B cell (primary cell): ENCODE measurements at regions not wholly inside any gene's neighbourhood (a gene's known extent, or its start where the extent isn't known, plus 50 kb on each side); places are given as distances from the start of the nearest gene placed in this dataset.

Experiments used
- ATAC-seq: fragments of 200-7000 bp; cut with Tn5 transposase; one replicate; pipeline ENCODE4 v1.10.0; 2021; ENCODE audit warnings: low read depth, mild to moderate bottlenecking, moderate number of reproducible peaks, moderate library complexity
- CTCF ChIA-PET: fragments of 350-600 bp; sonication (Branson Sonifier 250); formaldehyde crosslinking; loops from one replicate; lab custom pipeline; 2021; ENCODE audit warnings: antibody characterized with exemption, inconsistent platforms; lab: Charles Lee
- POLR2A ChIA-PET: fragments of 350-600 bp; sonication (Branson Sonifier 250); formaldehyde crosslinking; loops from one replicate; lab custom pipeline; 2021; ENCODE audit warnings: antibody characterized with exemption; lab: Charles Lee
- DNase-seq: peaks from one replicate; pipeline ENCODE4 v3.0.0; 2013
- H2AFZ ChIP-seq: 2 replicates; pipeline ENCODE4 v1.6.1; 2012; ENCODE audit warnings: mild to moderate bottlenecking, low read depth, low read length; ENCODE audit not compliant: insufficient read depth, poor library complexity, severe bottlenecking
- H3K27ac ChIP-seq, 2 donors: 1 replicate in 1 of 2; 2 replicates in 1 of 2; pipeline ENCODE4 v1.5.1; 2012 to 2013; ENCODE audit warnings: low read length in 2 of 2, mild to moderate bottlenecking in 2 of 2, moderate library complexity in 1 of 2
- H3K27me3 ChIP-seq, 4 experiments: fragments of 200-600 bp in 1 of 4; sonication (generic) in 1 of 4; replicated peaks in 1 of 4; 1 replicate in 2 of 4; 2 replicates in 2 of 4; pipeline versions ENCODE4 v1.6.1 to v1.7.0; 2013 to 2016; ENCODE audit warnings: low read length in 3 of 4, mild to moderate bottlenecking in 2 of 4, mixed read lengths in 1 of 4, moderate library complexity in 1 of 4; ENCODE audit not compliant: insufficient read depth in 4 of 4, control insufficient read depth in 3 of 4; ENCODE audit errors: control extremely low read depth in 1 of 4
- H3K36me3 ChIP-seq, 2 experiments: replicated peaks in 1 of 2; 1 replicate in 1 of 2; 2 replicates in 1 of 2; pipeline versions ENCODE4 v1.6.1 to v1.7.1; 2013; ENCODE audit warnings: low read length in 1 of 2; ENCODE audit not compliant: insufficient read depth in 2 of 2, control insufficient read depth in 1 of 2; ENCODE audit errors: control extremely low read depth in 1 of 2, extremely low read depth in 1 of 2
- H3K4me1 ChIP-seq, 2 donors: fragments of 200-600 bp in 1 of 2; sonication (generic) in 1 of 2; 1 replicate in 1 of 2; 2 replicates in 1 of 2; pipeline versions ENCODE4 v1.5.1 to v1.6.1; 2013 to 2017; ENCODE audit warnings: low read length in 2 of 2; ENCODE audit not compliant: control insufficient read depth in 2 of 2, insufficient read depth in 2 of 2
- H3K4me2 ChIP-seq: replicated peaks from 2 replicates; pipeline ENCODE3; 2012; ENCODE audit warnings: mild to moderate bottlenecking, low read depth, low read length; ENCODE audit not compliant: poor library complexity, severe bottlenecking
- H3K4me3 ChIP-seq, 5 experiments: fragments of 200-600 bp in 1 of 5; sonication (generic) in 1 of 5; 1 replicate in 3 of 5; 2 replicates in 2 of 5; pipeline versions ENCODE4 v1.5.1 to v1.7.0; 2011 to 2016; ENCODE audit warnings: low read length in 4 of 5, mild to moderate bottlenecking in 4 of 5, low read depth in 2 of 5, control low read depth in 1 of 5, moderate library complexity in 1 of 5; ENCODE audit not compliant: insufficient read depth in 1 of 5; ENCODE audit errors: control extremely low read depth in 1 of 5, extremely low read depth in 1 of 5
- H3K79me2 ChIP-seq: fragments of 200-600 bp; sonication (generic); one replicate; pipeline ENCODE4 v1.6.0; 2016; ENCODE audit warnings: low read length; ENCODE audit not compliant: control insufficient read depth, insufficient read depth
- H3K9ac ChIP-seq: fragments of 200-600 bp; sonication (generic); 2 replicates; pipeline ENCODE4 v1.6.1; 2017; ENCODE audit warnings: mild to moderate bottlenecking, low read length, moderate library complexity
- H3K9me3 ChIP-seq, 3 donors: one replicate each; pipeline versions ENCODE4 v1.6.1 to v1.7.1; 2013; ENCODE audit warnings: low read length in 2 of 3; ENCODE audit not compliant: control insufficient read depth in 2 of 3, insufficient read depth in 1 of 3; ENCODE audit errors: control extremely low read depth in 1 of 3
- H4K20me1 ChIP-seq: 2 replicates; pipeline ENCODE4 v1.6.0; 2012; ENCODE audit warnings: mild to moderate bottlenecking, low read length; ENCODE audit not compliant: insufficient read depth, control insufficient read depth, poor library complexity, severe bottlenecking
- H3K27ac Mint-ChIP-seq: one replicate; pipeline ENCODE4 v1.8.0; 2021; ENCODE audit warnings: mixed read lengths
- H3K27me3 Mint-ChIP-seq: one replicate; pipeline ENCODE4 v1.8.0; 2021; ENCODE audit warnings: mixed read lengths
- H3K4me1 Mint-ChIP-seq: one replicate; pipeline ENCODE4 v1.8.0; 2021; ENCODE audit warnings: mixed read lengths
- H3K4me3 Mint-ChIP-seq: one replicate; pipeline ENCODE4 v1.8.0; 2021; ENCODE audit warnings: mixed read lengths
- H3K9me3 Mint-ChIP-seq: one replicate; pipeline ENCODE4 v1.8.0; 2022; ENCODE audit warnings: mixed read lengths; ENCODE audit not compliant: insufficient read depth
- EZH2 ChIP-seq: IDR thresholded peaks from 2 replicates; pipeline ENCODE4 v1.6.1; 2012; ENCODE audit warnings: borderline replicate concordance, low read depth, mild to moderate bottlenecking, moderate library complexity, low read length; ENCODE audit not compliant: insufficient read depth, poor library complexity, severe bottlenecking
- WGBS: methylation state at CpG from one replicate; pipeline ENCODE4 v1.1.5; 2013; ENCODE audit warnings: missing lambda C conversion rate; ENCODE audit not compliant: insufficient coverage; 5-methylcytosine and 5-hydroxymethylcytosine counted together
- intact Hi-C: fragments of 100-400 bp; cut with micrococcal nuclease; formaldehyde crosslinking; loops from one replicate; pipeline ENCODE4 v1.10.0; 2022
- TF ChIP-seq, protein P1 (sequence below): fragments of 200-600 bp; IDR thresholded peaks from one replicate; pipeline ENCODE4 v1.8.0; 2022; ENCODE audit warnings: antibody characterized with exemption, mild to moderate bottlenecking

- Mint-ChIP-seq H3K27me3 (peaks cover 12% of the 10 kb centered on the region), H3K9me3 (no peaks in the 10 kb centered on the region), H3K4me1 (no peaks in the 10 kb centered on the region), H3K4me3 (no peak overlapping the region), H3K27ac (no peak overlapping the region)
- intact Hi-C loops, result no loop called here
- ATAC-seq, result no peak
- Histone ChIP-seq H3K9ac (no peak overlapping the region), H3K4me3 (no peak overlapping the region), H3K9me3 (no peaks in the 10 kb centered on the region), H3K27me3 (peaks cover 0 to under 1% (median 0%) of the 10 kb centered on the region in 4 experiments), H4K20me1 (no peaks in the 10 kb centered on the region), H3K27ac (no peak overlapping the region), H3K36me3 (no peaks in the 10 kb centered on the region), H3K4me1 (no peaks in the 10 kb centered on the region), H3K4me2 (no peak overlapping the region), H3K79me2 (no peaks in the 10 kb centered on the region), H2AFZ (no peak overlapping the region)
- no peak for DNase-seq
- TF ChIP-seq EZH2, result no peak
- TF ChIP-seq, protein P1, sequence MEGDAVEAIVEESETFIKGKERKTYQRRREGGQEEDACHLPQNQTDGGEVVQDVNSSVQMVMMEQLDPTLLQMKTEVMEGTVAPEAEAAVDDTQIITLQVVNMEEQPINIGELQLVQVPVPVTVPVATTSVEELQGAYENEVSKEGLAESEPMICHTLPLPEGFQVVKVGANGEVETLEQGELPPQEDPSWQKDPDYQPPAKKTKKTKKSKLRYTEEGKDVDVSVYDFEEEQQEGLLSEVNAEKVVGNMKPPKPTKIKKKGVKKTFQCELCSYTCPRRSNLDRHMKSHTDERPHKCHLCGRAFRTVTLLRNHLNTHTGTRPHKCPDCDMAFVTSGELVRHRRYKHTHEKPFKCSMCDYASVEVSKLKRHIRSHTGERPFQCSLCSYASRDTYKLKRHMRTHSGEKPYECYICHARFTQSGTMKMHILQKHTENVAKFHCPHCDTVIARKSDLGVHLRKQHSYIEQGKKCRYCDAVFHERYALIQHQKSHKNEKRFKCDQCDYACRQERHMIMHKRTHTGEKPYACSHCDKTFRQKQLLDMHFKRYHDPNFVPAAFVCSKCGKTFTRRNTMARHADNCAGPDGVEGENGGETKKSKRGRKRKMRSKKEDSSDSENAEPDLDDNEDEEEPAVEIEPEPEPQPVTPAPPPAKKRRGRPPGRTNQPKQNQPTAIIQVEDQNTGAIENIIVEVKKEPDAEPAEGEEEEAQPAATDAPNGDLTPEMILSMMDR, result no peak
- ChIA-PET CTCF (no interaction called here), POLR2A (no interaction called here)
Observed at GRCh38 chr2:114261366-114261765, 181.1 kb upstream of the DPP10 start.

DNA sequence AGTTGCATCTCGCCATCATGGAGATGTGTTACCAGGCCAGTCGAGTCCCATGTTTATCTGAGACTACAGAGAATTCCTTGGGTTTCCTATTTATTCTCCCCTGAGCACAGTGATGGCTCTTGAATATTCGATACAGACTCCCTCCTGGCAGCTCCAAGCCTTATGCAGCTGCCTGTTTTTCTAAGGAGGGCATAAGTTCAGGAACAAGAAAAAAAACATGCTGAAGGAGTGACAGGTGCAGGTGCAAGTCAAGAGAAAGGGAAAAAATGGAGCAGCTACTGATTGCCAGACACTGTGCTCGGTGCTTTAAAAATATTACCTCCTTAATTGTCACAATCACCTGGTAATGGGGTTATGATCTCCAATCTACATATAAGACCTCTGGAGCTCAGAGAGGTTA is 177.2 kb upstream of the DPP10 start:
- H3K4me3 Mint-ChIP-seq, result no peak overlapping the region
- no peak overlapping the region for H3K27ac ChIP-seq
- ChIA-PET POLR2A (no interaction called here), CTCF (no interaction called here)
- H3K9me3 Mint-ChIP-seq, result no peaks in the 10 kb centered on the region
- no peak overlapping the region for H3K4me3 ChIP-seq
- DNase-seq (no peak), ATAC-seq (no peak)
- H3K4me1 Mint-ChIP-seq, result no peaks in the 10 kb centered on the region
- H3K9me3 ChIP-seq, result no peaks in the 10 kb centered on the region
- H3K4me2 ChIP-seq, result no peak overlapping the region
- intact Hi-C loops, result no loop called here
- 73% methylated on average over 3 of the region's 4 CpGs for WGBS
- H3K27me3 Mint-ChIP-seq, result peaks cover 12% of the 10 kb centered on the region
- H3K27ac Mint-ChIP-seq, result no peak overlapping the region
- no peaks in the 10 kb centered on the region for H4K20me1 ChIP-seq
- no peak for TF ChIP-seq EZH2
- TF ChIP-seq, protein P1, result no peak
- H3K79me2 ChIP-seq, result no peaks in the 10 kb centered on the region
- H3K36me3 ChIP-seq, result no peaks in the 10 kb centered on the region
- H3K9ac ChIP-seq, result no peak overlapping the region
- no peaks in the 10 kb centered on the region for H3K27me3 ChIP-seq
- H3K4me1 ChIP-seq, result no peaks in the 10 kb centered on the region
- H2AFZ ChIP-seq, result no peak overlapping the region
